K562 (cell line): ENCODE measurements at regions not wholly inside any gene's neighbourhood (a gene's known extent, or its start where the extent isn't known, plus 50 kb on each side); places are given as distances from the start of the nearest gene placed in this dataset.

ENCODE experiments used
- ATAC-seq: fragments of 200-7000 bp; cut with Tn5 transposase; 3 replicates; pipeline ENCODE4 v1.9.1; 2020; ENCODE audit warnings: moderate library complexity
- BruUV-seq: library from RNA; stranded (reverse); fragments of 400-500 nt; replicated peaks from 2 replicates; lab custom pipeline; 2021; lab: Mats Ljungman, UMichigan
- CTCF ChIA-PET: fragments of 300-600 bp; formaldehyde crosslinking; extraction: SDS; loops from one replicate; lab custom pipeline; 2021; ENCODE audit warnings: low intra/inter-chr PET ratio; lab: Yijun Ruan, JAX
- POLR2A ChIA-PET: fragments of 300-600, 350-650 bp; sonication (Branson Sonifier 250); formaldehyde crosslinking; extraction: SDS; loops from one replicate; lab custom pipeline; 2021; ENCODE audit warnings: antibody characterized with exemption, inconsistent platforms; lab: Yijun Ruan, JAX
- DNase-seq, 4 experiments: peaks; one replicate each; pipeline versions ENCODE4 v3.0.0 to v3.0.0-alpha.2; 2011 to 2018; ENCODE audit warnings: low spot score in 3 of 4, mixed read lengths in 3 of 4; ENCODE audit errors: extremely low read depth in 1 of 4
- FAIRE-seq: peaks from 2 replicates; lab custom pipeline; 2011; peaks lifted over from hg19 to GRCh38; lab: Jason Lieb, UNC
- H2AFZ ChIP-seq: 2 replicates; pipeline ENCODE4 v1.6.0; 2011; ENCODE audit warnings: low read depth, low read length, control low read depth, inconsistent platforms
- H3K27ac ChIP-seq: fragments of 200-600 bp; 3 replicates; pipeline ENCODE4 v1.8.0; 2011; ENCODE audit warnings: low read depth, mild to moderate bottlenecking, control low read depth, inconsistent platforms, low read length, moderate library complexity, mixed read lengths; ENCODE audit errors: extremely low read depth
- H3K27me3 ChIP-seq, 2 experiments: fragments of 300-600 bp in 1 of 2; 2 replicates in 1 of 2; 3 replicates in 1 of 2; pipeline versions ENCODE4 v1.6.0 to v1.8.0; 2011; ENCODE audit warnings: inconsistent platforms in 2 of 2, low read length in 2 of 2, mild to moderate bottlenecking in 1 of 2, mixed read lengths in 1 of 2, moderate library complexity in 1 of 2; ENCODE audit not compliant: control insufficient read depth in 2 of 2, insufficient read depth in 2 of 2
- H3K36me3 ChIP-seq: fragments of 300-600 bp; 3 replicates; pipeline ENCODE4 v1.8.0; 2011; ENCODE audit warnings: mild to moderate bottlenecking, low read length, inconsistent platforms; ENCODE audit not compliant: control insufficient read depth, insufficient read depth
- H3K4me1 ChIP-seq, 2 experiments: fragments of 200-600 bp in 1 of 2; replicated peaks in 1 of 2; 2 replicates in 1 of 2; 3 replicates in 1 of 2; pipeline versions ENCODE4 v1.5.1 to v1.8.0; 2011; ENCODE audit warnings: inconsistent platforms in 2 of 2, low read length in 2 of 2, mild to moderate bottlenecking in 1 of 2, mixed read lengths in 1 of 2, moderate library complexity in 1 of 2; ENCODE audit not compliant: control insufficient read depth in 2 of 2, insufficient read depth in 2 of 2
- H3K4me2 ChIP-seq: 2 replicates; pipeline ENCODE4 v1.6.1; 2011; ENCODE audit warnings: low read length, control low read depth, inconsistent platforms, mixed read lengths; ENCODE audit not compliant: insufficient read depth
- H3K4me3 ChIP-seq: fragments of 200-600 bp; sonication (generic), shearing (Covaris generic); 2 replicates; pipeline ENCODE4 v1.5.1; 2016; ENCODE audit warnings: control low read depth, inconsistent platforms
- H3K79me2 ChIP-seq: fragments of 200-600 bp; 3 replicates; pipeline ENCODE4 v1.8.0; 2011; ENCODE audit warnings: low read length, inconsistent platforms; ENCODE audit not compliant: control insufficient read depth, insufficient read depth
- H3K9ac ChIP-seq, 2 experiments: 2 replicates each; pipeline versions ENCODE4 v1.6.0 to v1.6.1; 2011; ENCODE audit warnings: low read depth in 2 of 2, low read length in 2 of 2, control low read depth in 1 of 2, inconsistent platforms in 1 of 2, mild to moderate bottlenecking in 1 of 2, mixed read lengths in 1 of 2; ENCODE audit not compliant: insufficient read depth in 1 of 2
- H3K9me1 ChIP-seq: one replicate; pipeline ENCODE4 v1.6.0; 2011; ENCODE audit warnings: inconsistent platforms, mild to moderate bottlenecking, low read length, moderate library complexity; ENCODE audit not compliant: control insufficient read depth, insufficient read depth
- H3K9me3 ChIP-seq: replicated peaks from 2 replicates; pipeline ENCODE4 v1.5.1; 2011; ENCODE audit warnings: low read depth, low read length, inconsistent platforms; ENCODE audit not compliant: control insufficient read depth, insufficient read depth
- H4K20me1 ChIP-seq: replicated peaks from 2 replicates; pipeline ENCODE4 v1.6.1; 2011; ENCODE audit warnings: low read length, inconsistent platforms, mixed read lengths; ENCODE audit not compliant: control insufficient read depth, insufficient read depth
- AFF1 ChIP-seq, 2 experiments: fragments of 450-650 bp; IDR thresholded peaks; 2 replicates each; pipeline ENCODE4 v1.6.1; 2018; ENCODE audit warnings: mild to moderate bottlenecking in 2 of 2, low read depth in 1 of 2; ENCODE audit not compliant: partially characterized antibody in 2 of 2
- CEBPZ ChIP-seq: fragments of 150-350 bp; IDR thresholded peaks from 2 replicates; pipeline ENCODE4 v1.6.1; 2014; ENCODE audit warnings: low read depth, mild to moderate bottlenecking, low read length, borderline replicate concordance
- ELK3 ChIP-seq: fragments of 450-650 bp; formaldehyde crosslinking; IDR thresholded peaks from 2 replicates; pipeline ENCODE4 v1.4.0; 2020; ENCODE audit warnings: mild to moderate bottlenecking
- FOSL1 ChIP-seq: fragments of 200-800 bp; sonication (Bioruptor generic); conservative IDR thresholded peaks from 2 replicates; pipeline ENCODE4 v1.6.1; 2016; ENCODE audit warnings: missing genetic modification characterization, missing compliant biosample characterization
- ID3 ChIP-seq, 2 experiments: fragments of 250-450 bp in 1 of 2; fragments of 450-650 bp in 1 of 2; sonication (Bioruptor Pico) in 1 of 2; IDR thresholded peaks; 2 replicates each; pipeline versions ENCODE4 v1.6.1 to v1.8.0; 2016 to 2021; ENCODE audit warnings: mild to moderate bottlenecking in 2 of 2, moderate library complexity in 2 of 2, missing compliant biosample characterization in 1 of 2, missing genetic modification characterization in 1 of 2
- MEIS2 ChIP-seq: fragments of 450-650 bp; IDR thresholded peaks from 2 replicates; pipeline ENCODE4 v1.6.1; 2014; ENCODE audit warnings: mild to moderate bottlenecking; ENCODE audit not compliant: partially characterized antibody
- RBM39 ChIP-seq: fragments of 200-400 bp; formaldehyde crosslinking; optimal IDR thresholded peaks from 2 replicates; pipeline ENCODE3; 2018; ENCODE audit warnings: low read depth, low read length
- WHSC1 ChIP-seq: IDR thresholded peaks from one replicate; pipeline ENCODE4 v1.6.1; 2012; ENCODE audit warnings: low read length, control low read depth, inconsistent platforms
- WGBS: fragments of 100-300 bp; shearing (Covaris generic); methylation state at CpG from one replicate; pipeline ENCODE4 v1.1.6; 2016; ENCODE audit warnings: low coverage, mixed read lengths; ENCODE audit not compliant: insufficient coverage; ENCODE audit errors: missing lambda C conversion rate; 5-methylcytosine and 5-hydroxymethylcytosine counted together
- in situ Hi-C: fragments of 300-500 bp; cut with MboI; formaldehyde crosslinking; loops from 4 replicates; pipeline ENCODE4 v1.15.0; 2018; ENCODE audit warnings: inconsistent platforms, mixed read lengths
- intact Hi-C: fragments of 100-400 bp; cut with micrococcal nuclease; formaldehyde crosslinking; loops from 2 replicates; pipeline ENCODE4 v1.14.2; 2022

- ATAC-seq (no peak), FAIRE-seq (no peak), DNase-seq (no peak)
- Histone ChIP-seq H3K4me2 (no peak overlapping the region), H3K4me3 (no peak overlapping the region), H3K27me3 (no peaks in the 10 kb centered on the region), H3K36me3 (no peaks in the 10 kb centered on the region), H3K27ac (no peak overlapping the region), H4K20me1 (no peaks in the 10 kb centered on the region), H2AFZ (no peak overlapping the region), H3K79me2 (no peaks in the 10 kb centered on the region), H3K9ac (no peak overlapping the region), H3K9me3 (no peaks in the 10 kb centered on the region), H3K4me1 (no peaks in the 10 kb centered on the region), H3K9me1 (no peaks in the 10 kb centered on the region)
- ChIA-PET CTCF (no interaction called here), POLR2A (no interaction called here)
- WGBS: 0% methylated on average over 1 of the region's 1 CpG
- intact Hi-C loops: no loop called here
- no TSS peak for BruUV-seq
- in situ Hi-C loops: no loop called here
- TF ChIP-seq CEBPZ: no peak
- TF ChIP-seq RBM39: no peak
- no peak for TF ChIP-seq MEIS2
- TF ChIP-seq FOSL1: no peak
- no peak for TF ChIP-seq AFF1 (IDR thresholded peaks at IDR 0.05; ENCODE audit: low read depth in 1 of 2, partially characterized antibody in 2 of 2)
- no peak for TF ChIP-seq WHSC1
- TF ChIP-seq ELK3 (CRISPR knock-in tag): no peak
- no peak for TF ChIP-seq ID3 (CRISPR knock-in tag; IDR thresholded peaks at IDR 0.05)
- TF ChIP-seq ID3 (tag; IDR thresholded peaks at IDR 0.05): no peak
These were observed 336.9 kb upstream of the HTR2A start for GRCh38 chr13:47233734-47234133.
